ENCODE measurements at regions not wholly inside any gene's neighbourhood (a gene's known extent, or its start where the extent isn't known, plus 50 kb on each side); places are given as distances from the start of the nearest gene placed in this dataset.
"Not testable (repeated sequence)": the region's sequence is repeated elsewhere in the genome, so short reads cannot be mapped to it uniquely, and the experiment has no call there.

GRCh38 chr1:166693673-166694297 is 145.5 kb upstream of the POGK start:
- DNase-seq (ENCODE audit: low read depth, low spot score), result no peak

GRCh38 chr1:166695115-166695514 is 144.2 kb upstream of the POGK start:
- DNase-seq (ENCODE audit: low read depth, low spot score), result no peak

GRCh38 chr1:166695834-166696233 is 143.4 kb upstream of the POGK start:
- DNase-seq (ENCODE audit: low read depth, low spot score), result not testable (repeated sequence)

- no peak for DNase-seq (ENCODE audit: low read depth, low spot score)
Observed at GRCh38 chr1:166698771-166699170, 140.5 kb upstream of the POGK start.

- DNase-seq (ENCODE audit: low read depth, low spot score), result no peak
Observed at GRCh38 chr1:166699613-166700012, 139.7 kb upstream of the POGK start.

GRCh38 chr1:166700696-166701095 is 138.6 kb upstream of the POGK start:
- DNase-seq (ENCODE audit: low read depth, low spot score), result peak; percentile 8

- no peak for DNase-seq (ENCODE audit: low read depth, low spot score)
Observed at GRCh38 chr1:166701603-166702100, 137.6 kb upstream of the POGK start.

- DNase-seq (ENCODE audit: low read depth, low spot score), result peak; percentile 2
Observed at GRCh38 chr1:166703141-166703540, 136.1 kb upstream of the POGK start.

GRCh38 chr1:166703726-166704462 is 135.4 kb upstream of the POGK start:
- DNase-seq (ENCODE audit: low read depth, low spot score), result no peak

GRCh38 chr1:166705376-166706289 is 133.6 kb upstream of the POGK start:
- DNase-seq (ENCODE audit: low read depth, low spot score), result no peak

- DNase-seq (ENCODE audit: low read depth, low spot score), result no peak
Observed at GRCh38 chr1:166716620-166717019, 122.7 kb upstream of the POGK start.

- DNase-seq (ENCODE audit: low read depth, low spot score), result no peak
Observed at GRCh38 chr1:166721145-166721544, 118.1 kb upstream of the POGK start.

- peak; percentile 19 for DNase-seq (ENCODE audit: low read depth, low spot score)
Observed at GRCh38 chr1:166730299-166730888, 108.9 kb upstream of the POGK start.

- DNase-seq (ENCODE audit: low read depth, low spot score), result no peak
Observed at GRCh38 chr1:166738140-166738539, 101.1 kb upstream of the POGK start.

- no peak for DNase-seq (ENCODE audit: low read depth, low spot score)
Observed at GRCh38 chr1:166738873-166739272, 100.4 kb upstream of the POGK start.

- no peak for DNase-seq (ENCODE audit: low read depth, low spot score)
Observed at GRCh38 chr1:166740668-166741276, 98.5 kb upstream of the POGK start.

- DNase-seq (ENCODE audit: low read depth, low spot score), result no peak
Observed at GRCh38 chr1:166763318-166763717, 76.0 kb upstream of the POGK start.

- DNase-seq (ENCODE audit: low read depth, low spot score), result no peak
Observed at GRCh38 chr1:166766942-166767341, 72.3 kb upstream of the POGK start.

GRCh38 chr1:166784646-166785045 is 54.6 kb upstream of the POGK start:
- DNase-seq (ENCODE audit: low read depth, low spot score), result peak; percentile 72

GRCh38 chr1:166785987-166786386 is 53.3 kb upstream of the POGK start:
- no peak for DNase-seq (ENCODE audit: low read depth, low spot score)

- DNase-seq (ENCODE audit: low read depth, low spot score), result no peak
Observed at GRCh38 chr1:166789286-166789685, 50.0 kb upstream of the POGK start.
